Retina (tissue), 1 donor: ENCODE measurements at regions not wholly inside any gene's neighbourhood (a gene's known extent, or its start where the extent isn't known, plus 50 kb on each side); places are given as distances from the start of the nearest gene placed in this dataset.

Experiments used
- DNase-seq: peaks from one replicate; pipeline ENCODE4 v3.0.0-alpha.2; 2016

DNA sequence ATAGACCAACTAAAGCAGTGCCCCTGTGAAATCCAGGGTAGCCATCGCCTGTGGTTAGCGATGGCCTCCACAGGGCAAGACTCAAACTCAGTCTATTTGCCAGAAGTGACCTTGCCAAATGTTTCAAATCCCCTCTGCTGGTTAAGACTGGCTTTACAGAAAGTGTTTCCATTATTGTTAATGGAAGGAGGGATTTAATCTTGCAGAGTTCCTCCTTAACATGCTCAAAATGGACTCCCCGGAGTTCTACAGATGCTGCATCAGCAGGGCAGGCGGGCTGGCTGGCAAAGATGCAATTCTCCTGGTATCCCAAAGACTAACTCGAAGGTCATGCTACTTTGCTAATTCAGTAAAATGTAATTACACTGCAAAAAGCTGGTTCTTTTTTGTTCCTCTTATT is 313.0 kb upstream of the SLC7A11 start:
- no peak for DNase-seq

DNA sequence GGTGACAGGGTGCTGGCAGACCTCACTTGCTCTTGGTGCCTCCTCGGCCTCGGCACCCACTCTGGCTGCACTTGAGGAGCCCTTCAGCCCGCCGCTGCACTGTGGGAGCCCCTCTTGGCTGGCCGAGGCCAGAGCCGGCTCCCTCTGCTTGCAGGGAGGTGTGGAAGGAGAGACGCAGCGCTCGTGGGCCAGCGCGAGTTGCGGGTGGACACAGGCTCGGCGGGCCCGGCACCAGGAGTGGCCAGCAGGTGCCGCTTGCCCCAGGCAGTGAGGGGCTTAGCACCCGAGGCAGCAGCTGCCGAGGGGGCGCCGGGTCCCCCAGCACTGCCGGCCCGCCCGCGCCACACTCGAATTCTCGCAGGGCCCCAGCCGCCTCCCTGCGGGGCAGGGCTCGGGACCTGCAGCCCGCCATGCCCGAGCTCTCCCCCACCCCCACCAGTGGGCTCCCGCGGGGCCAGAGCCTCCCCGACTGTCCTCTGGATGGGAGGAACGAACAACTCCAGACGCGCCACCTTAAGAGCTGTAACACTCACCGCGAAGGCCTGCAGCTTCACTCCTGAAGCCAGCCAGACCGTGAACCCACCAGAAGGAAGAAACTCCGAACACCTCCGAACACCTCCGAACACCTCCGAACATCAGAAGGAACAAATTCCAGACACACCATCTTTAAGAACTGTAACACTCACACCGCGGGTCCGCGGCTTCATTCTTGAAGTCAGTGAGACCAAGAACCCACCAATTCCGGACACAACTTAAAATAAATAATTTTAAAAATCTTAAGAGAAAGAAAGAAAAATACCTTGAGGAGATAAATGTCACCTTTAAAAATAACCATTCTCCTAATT is 311.1 kb upstream of the SLC7A11 start:
- DNase-seq = no peak

DNA sequence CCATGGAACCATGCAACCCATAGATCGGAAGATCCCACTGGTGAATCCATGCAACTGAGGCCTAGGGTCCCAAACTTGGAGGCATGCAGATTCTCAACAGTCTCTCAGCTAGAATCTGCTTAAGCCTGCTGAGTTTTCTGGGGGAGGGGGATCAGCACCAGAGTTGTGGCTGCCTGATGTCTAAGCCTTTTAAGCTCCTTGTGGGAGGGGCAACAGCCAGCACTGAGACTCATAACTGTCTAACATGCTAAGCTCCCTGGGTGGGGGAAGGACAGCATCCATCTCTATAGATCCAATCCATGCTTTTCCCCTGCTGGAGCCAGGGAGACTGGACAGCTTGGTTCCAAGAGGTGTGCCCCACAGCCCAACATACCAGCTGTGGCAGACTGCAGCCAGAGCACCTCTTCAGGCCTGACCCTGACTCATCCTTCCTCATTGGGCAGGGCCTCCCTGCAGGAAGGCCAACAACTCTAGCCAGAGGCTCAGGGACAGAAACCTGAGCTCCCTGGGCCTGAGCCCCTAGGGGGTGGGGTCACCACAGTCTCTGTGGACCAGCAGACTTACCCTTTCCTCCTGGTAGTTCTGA is 300.1 kb upstream of the SLC7A11 start:
- no peak for DNase-seq

DNA sequence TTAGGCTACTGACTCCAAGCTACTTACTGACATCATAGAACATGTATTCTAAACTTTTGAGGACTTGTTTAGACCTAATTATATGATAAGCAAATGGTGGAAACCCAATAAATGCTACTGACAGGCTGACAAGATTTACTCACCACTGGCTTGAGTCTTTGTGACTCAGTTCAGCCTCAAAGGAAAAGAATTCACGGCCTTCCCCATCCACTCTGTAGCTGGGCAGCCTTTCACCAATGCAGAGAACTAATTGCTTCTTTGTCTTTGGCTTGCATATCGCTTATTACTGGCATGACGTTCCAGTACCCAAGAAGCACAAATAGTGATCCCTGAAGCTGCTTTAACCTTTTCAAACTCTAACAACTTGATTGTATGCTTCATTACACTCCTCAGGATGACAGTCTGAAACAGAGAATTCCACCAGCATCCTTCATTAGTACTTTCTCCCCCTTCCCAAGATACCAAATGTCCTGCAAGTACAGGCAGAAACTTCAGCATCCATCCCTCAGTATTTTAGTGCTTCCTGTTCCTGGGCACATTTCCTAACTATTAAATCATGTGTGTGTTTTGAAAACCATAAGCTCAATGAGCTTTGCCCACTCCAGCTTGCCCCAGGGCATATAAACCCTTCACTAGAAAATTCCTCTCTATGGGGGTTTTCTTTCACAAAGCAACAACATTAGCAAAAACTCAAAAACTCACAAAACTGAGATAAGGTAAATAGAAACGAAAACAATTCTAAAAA is 298.1 kb upstream of the SLC7A11 start:
- DNase-seq = peak; percentile 21

DNA sequence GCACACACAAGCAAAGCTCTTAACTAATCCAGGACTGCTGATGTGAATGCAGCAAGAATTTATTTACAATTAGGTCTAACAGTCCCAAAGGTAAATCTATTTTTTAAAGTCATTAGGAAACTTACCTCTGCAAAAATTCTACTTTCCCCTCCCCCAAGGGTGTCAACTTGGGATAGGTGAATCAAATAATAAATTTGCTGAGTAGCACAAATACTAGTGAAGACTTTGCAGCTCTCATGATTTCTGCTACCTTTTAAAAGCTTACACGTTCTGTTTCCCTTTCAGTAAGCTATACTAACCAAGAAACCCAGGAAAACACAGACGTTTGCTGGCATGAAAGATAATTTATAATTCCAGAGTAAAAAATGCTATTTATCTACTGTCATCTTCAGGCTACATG is 296.6 kb upstream of the SLC7A11 start:
- DNase-seq = no peak

DNA sequence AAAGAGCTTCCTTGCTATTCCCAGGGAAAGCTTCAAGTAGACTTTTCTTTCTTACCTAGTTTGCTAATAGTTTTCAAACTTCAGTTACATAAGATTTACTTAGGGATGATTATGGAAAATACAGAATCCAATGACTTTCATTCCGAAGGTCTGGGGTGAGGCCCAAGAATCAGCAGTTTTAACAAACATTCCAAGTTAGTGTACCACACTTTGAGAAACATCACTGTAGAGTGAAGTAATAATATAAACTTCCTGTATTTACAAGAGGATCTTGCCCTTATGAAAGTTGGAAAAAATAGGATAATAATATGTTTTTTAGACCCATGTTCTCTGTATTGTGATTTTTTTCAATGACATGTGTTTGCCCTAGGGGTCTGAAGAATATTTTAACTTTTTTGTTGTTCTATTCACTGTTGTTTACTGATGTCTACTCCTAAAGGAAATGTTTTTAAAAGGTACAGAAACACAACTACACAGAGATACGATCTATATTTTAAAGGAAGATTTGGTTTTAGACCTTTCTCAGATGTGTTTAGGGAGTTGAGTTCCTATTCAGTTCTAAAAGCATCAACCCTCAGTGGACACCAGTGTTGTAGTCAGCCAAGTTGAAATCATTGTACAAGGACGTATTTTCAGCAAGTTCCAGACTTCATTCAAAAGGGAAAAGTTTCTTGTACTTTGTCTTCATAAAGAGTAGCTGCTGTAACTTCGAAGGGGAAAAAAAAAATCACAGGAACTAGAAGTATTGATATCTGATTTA is 295.8 kb upstream of the SLC7A11 start:
- no peak for DNase-seq

DNA sequence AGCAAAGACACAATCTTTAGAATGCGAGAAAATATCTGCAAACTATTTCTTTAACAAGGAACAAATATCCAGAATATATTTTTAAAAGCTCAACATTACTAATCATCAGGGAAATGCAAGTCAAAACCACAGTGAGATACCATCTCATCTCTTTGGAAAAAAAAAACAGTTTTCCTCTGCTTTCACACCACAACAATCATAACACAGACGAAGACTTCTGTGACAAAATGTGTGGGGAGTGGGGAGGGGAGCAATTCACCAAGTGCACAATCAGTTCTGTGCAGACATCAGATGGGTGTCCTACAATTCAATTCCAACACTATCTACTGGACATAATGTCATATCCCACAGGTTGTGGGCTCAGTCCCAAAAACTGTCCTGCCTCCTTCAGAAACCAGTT is 293.2 kb upstream of the SLC7A11 start:
- DNase-seq = no peak

DNA sequence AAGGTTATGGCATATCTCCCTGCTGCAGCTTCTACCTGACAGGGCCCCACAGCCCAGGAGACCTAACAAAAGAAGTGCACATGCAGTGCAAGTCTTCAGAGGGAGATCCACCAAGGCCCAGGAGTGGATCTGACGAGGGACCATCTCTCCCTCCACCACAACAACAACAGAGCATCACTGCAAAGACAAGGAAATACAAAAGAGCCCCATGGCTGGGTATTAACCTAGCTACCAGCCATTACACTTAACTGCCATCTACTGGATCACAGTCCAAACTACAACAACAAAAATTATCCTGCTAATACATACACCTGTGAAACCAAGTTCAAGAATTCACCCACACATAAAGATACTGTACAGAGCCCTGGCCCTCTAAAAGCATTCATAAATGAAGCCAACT is 280.2 kb upstream of the SLC7A11 start:
- DNase-seq = no peak

DNA sequence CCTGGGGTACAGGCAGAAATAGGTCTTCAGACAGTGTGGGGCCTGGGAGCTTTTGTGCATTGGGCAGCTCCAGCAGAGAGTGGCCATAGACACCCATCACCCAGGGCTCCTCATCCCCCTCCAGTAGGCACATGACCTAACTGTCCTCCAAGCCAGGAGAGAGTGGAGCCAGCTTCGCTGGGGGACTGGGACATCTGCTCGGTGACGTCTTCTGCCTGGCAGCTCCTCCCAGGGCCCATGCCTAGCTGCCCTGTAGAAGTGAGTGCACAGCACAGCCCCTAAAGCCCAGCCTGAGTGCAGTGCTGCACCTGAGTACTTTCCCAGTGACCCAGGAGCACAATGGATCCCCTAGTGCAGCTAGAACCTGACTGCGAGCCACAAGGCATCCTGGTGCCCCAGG is 279.7 kb upstream of the SLC7A11 start:
- no peak for DNase-seq

DNA sequence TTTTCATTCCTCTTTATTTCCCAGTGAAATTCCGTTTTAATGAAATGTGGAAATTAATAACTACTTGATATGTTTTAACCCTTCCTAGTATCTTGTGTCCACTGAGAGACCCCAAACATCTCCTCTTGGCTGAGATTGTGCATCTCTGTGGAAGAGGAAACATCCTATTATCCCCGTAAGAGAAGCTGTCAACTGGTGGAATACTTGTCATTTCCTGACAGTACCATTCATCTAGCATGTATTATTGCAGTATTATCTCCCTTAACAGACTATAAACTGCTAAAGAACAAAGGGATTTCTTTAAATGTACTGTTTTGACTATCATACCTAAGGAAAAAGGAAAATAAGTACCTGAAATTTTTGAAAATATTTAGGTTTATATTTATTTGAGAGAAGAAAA is 277.3 kb upstream of the SLC7A11 start:
- no peak for DNase-seq

DNA sequence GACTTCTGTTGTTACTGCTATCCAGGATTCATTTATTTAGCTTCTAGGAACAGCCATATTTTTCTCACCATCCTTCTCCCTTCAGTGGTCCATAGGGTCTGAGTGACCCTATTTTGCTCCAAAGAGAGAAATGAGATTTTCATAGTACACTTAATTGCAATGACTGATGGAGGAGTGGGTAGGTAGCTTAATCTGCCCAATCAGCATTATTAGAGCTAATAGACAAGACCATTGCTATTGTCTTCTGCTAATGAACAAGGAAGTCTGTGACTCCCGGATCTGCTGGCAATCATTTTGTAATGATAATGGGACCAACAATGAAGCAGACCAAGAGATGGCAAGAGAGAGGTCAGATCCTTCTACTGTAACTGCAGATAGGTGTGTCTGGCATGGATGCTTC is 271.4 kb upstream of the SLC7A11 start:
- no peak for DNase-seq

DNA sequence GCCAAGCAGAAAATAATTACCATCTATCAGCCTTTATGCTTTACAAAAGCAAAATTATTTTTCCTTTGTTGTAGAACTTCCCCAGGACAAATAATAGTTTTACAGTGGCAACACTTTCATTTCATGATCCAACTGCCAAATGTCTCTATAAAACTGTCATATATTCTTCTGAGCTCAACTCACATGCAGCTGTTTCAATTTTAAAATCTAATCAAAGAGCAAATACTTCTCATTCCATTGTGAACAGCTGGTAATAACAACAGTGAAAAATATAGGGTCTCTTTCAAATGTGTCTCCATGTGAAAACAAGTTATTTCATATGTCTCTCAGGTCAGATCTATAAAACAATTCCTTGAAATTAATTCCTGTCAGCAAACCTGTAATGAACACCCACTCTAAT is 270.6 kb upstream of the SLC7A11 start:
- DNase-seq = no peak

DNA sequence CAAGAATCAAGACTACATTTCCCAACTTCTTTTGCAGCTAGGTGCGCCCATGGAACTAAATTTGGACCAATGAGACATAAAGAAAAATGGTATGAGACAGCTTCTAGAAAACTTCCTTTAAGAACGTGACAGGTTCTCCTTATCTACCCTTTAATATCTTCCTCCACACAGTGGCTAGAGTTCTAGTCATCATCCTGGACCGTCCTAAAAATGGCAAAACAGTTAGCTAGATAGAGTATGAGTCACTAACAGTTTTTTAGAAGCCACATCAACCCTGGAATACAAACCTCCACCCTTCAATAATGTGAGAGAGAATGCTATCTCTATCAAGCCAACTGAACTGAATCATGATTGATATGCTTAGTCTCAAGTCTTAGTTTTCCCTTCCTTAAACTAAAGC is 267.9 kb upstream of the SLC7A11 start:
- DNase-seq = no peak

DNA sequence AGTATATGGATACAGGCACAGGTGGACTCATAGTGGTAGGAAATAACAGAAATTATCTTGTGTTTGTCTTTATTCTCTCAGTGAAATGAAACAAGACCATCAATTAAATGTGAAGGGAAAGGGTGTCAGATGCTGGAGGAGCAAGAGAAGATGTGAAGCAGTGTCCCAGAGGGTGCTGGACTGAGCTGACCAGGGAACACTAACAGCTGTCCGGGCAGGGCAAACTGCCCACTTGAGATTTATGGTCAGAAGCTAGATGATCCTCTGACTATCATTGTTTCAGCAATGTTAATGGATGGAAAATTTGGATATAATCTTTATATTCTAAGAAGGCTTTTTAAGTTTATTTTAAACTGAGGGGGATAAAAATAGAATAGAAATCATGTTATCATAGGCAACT is 267.2 kb upstream of the SLC7A11 start:
- DNase-seq = no peak

DNA sequence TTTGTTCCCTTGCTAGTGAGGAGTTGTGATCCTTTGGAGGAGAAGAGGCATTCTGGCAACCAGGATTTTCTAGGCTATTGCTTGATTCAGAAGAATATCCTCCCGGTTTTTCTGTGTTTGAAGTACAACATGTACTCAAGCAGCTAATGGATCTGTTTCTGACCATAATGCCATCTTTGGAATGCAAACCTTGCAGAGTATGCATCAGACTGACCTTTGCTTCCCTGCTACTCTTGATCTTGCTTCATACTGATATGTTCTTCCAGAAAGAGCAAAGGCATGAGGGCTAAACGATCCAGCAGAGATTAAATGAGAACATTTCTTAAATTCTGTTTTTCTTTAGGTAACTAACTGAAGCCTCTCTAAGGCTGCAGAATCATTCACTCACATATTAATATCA is 265.4 kb upstream of the SLC7A11 start:
- no peak for DNase-seq

DNA sequence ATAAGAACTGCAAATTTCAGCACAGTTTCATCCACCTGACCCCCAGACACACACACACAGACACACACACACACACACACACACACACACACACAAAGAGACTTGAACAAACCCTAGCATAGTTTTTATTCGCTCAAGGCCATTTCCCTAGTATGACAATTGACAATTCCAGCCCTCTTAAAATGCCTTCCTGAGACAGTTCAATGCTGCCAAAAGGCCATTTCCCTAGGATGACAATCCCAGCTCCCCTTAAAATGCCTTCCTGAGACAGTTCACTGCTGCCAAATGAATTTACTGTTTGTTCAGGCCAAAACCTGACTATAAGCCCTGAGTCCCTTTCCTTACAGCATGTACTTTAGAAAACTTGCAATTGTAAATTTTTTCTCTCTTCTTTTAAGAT is 259.5 kb upstream of the SLC7A11 start:
- no peak for DNase-seq

DNA sequence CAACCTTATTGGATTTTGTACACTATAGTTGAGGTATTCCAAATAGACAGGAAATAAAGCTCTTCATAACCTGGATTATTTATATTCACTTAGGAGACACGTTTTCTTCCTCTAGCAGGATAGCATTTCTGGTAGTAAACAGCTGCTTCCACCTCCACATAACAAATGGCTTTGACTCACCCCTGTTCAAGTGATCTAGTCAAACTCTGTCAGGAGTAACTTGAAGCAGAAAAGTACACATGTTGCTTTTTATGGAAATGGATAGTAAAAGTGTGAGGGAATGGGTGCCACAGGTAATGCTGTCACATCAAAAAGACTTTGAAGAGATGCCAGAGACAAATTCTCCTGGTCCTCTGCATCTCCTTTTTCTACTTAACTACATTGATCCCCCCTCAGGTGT is 258.7 kb upstream of the SLC7A11 start:
- DNase-seq = no peak

DNA sequence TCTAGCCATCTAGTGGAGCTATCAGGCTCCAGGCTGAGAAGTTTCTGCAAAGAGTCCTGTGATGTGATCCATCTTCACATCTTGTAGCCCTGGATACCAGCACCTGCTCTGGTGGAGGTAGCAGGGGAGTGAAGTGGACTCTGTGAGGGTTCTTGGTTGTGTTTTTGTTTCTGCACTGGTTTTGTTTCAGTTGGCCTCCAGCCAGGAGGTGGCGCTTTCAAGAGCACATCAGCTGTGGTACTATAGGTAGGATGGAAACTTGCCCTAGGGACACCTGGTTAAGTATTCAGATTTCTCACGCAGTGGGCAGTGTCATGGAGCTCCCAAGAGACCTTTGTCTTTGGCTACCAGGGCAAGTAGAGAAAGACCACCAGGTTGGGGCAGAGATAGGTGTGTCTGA is 257.5 kb upstream of the SLC7A11 start:
- DNase-seq = no peak

DNA sequence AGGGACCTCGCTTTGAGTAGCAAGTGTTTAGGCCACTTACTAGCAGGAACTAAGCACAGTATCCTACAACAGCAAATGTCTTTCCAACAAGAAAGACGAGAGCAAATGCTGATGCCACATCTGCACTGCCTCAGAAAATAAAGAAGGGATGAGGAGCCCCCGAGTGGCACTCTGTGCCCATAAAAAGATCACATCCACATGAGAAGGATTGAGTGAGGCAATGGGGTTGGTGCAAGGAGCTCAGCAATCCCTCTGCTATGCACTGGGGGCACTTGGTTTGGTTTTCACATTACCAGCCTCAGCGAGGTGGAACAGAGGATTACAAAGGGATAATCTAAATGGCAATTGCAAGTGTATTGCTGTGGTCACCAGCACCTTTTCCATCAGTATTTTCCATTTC is 252.8 kb upstream of the SLC7A11 start:
- DNase-seq = no peak

DNA sequence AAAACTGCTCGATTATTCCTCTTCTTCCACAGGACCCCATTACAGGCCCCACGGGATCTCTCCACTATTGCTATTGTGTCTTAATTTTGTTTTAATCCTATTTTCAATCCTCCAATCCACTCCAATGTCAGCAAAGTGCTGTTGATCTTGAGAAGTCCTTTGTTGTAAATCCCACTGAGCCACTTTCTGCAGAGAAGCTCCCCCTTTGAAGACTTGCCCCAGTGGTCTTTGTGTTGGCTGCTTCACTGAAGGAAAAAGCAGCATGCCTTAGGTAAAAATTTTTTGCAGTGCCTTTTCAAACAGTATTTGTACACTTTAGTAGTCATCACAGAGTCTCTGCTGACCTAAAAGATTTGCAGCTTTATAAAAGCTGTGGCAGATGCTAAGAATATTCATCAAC is 252.0 kb upstream of the SLC7A11 start:
- DNase-seq = no peak

DNA sequence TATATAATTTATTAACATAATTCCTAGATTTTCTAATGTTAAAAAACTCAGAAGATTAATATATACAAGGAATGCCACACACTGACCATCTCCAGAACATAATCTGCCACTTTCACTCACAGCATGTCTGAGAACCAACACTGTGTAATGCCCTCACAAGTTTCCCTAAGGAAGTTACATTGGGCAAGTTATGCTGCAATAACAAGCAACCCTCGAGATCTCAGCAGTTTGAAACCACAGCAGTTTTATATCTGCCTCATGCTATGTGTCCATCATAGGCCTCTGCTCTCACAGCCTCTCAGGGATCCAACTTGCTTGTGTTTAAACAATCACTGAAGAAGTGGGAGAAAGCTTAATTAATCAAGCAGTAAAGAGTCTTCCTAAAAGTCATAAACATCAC is 250.0 kb upstream of the SLC7A11 start:
- DNase-seq = no peak

DNA sequence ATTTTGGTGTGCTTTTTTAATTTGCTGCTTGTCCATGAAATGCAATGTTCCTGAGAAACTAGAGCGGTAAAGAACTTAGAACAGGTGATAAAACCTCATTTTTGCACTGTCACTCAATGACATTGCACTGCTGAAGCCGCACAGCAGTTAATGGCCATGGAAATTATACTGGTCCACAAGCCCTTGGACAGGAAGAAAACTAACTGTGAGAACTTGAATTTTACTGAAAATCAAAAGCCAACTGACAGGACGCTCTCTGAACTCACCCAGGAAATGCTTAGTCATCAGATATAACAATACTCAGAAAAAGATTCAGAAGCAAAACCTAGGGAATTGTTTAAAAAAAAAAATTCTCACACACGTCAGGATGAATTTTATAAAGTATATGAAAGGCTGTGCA is 246.4 kb upstream of the SLC7A11 start:
- DNase-seq = no peak

DNA sequence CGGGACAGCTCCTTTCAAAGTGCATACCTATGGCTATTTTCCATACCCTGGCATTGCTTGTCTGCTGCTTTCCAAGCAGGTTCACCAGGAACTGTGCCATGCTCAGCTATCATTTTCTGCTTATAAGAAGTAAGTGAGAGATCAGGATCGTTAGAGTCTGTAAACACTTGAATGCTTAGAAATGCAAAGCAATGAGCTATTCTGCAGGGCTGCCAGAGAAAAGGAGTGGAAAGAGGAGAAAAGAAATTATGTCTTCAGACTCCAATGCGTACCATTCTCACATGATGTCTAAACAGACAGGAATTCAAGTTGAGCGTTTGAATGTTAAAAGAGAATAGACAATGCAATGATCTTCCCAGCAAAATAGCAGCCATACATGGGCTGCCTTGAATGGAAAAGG is 245.5 kb upstream of the SLC7A11 start:
- no peak for DNase-seq

DNA sequence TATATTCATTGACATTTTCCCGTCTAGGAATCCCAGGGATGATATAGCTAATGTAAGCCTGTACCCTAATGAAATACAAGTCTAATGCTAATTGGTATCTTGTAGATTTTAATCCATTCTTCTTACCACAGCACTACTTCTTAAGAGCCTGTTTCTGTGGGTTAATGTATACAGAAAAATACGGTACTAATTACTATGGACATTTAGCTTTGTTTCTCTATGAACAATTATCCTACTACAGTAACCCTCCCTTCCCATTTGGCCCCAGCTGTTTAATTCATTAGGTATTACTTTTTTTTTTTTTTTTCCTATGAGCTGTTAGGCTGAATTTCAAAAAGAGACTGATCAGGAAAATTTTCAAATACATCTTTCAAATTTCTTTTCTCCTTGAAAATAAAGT is 245.1 kb upstream of the SLC7A11 start:
- DNase-seq = no peak
